ENCODE measurements at regions not wholly inside any gene's neighbourhood (a gene's known extent, or its start where the extent isn't known, plus 50 kb on each side); places are given as distances from the start of the nearest gene placed in this dataset.

GRCh38 chr2:240351088-240351741 lies 84.2 kb upstream of the GPC1 start:
- in situ Hi-C loops (cut with MboI; ENCODE audit: low pct_unique_long_range_greater_than_20kb, low sequenced_read_pairs, unreplicated experiment): no loop called here
- DNase-seq (ENCODE audit: low spot score): no peak
- TF ChIP-seq, protein P1, sequence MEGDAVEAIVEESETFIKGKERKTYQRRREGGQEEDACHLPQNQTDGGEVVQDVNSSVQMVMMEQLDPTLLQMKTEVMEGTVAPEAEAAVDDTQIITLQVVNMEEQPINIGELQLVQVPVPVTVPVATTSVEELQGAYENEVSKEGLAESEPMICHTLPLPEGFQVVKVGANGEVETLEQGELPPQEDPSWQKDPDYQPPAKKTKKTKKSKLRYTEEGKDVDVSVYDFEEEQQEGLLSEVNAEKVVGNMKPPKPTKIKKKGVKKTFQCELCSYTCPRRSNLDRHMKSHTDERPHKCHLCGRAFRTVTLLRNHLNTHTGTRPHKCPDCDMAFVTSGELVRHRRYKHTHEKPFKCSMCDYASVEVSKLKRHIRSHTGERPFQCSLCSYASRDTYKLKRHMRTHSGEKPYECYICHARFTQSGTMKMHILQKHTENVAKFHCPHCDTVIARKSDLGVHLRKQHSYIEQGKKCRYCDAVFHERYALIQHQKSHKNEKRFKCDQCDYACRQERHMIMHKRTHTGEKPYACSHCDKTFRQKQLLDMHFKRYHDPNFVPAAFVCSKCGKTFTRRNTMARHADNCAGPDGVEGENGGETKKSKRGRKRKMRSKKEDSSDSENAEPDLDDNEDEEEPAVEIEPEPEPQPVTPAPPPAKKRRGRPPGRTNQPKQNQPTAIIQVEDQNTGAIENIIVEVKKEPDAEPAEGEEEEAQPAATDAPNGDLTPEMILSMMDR (IDR thresholded peaks at IDR 0.05; ENCODE audit: extremely low read depth, insufficient read depth, missing control alignments): no peak

DNA sequence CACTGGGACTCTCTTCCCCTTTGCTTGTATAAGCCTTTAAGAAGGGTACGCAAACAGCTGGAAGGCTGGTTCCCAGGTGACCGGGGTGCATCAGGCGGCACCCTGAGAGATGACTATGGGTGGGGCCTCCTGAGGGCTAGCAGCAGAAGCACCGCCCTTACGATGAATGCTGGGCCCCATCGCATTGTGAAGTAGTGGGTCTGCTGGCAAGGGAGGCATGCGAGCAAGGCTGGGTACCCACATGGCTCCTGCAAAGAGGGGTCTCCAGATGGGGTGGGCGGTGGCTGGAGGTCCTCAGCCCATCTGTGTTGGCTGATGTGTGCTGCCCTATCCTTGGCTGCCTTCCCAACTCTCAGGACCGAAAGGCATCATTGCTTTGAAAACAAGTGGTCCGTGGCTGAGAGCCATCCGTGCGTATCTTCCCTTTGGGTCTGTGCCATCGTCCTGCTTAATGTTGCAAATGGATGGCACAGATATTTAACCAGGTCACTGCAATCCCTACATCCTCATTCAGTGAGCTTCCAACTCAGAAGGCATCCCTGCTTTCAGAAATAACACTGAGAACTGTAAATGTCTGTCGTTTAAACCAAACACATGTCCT lies 83.5 kb upstream of the GPC1 start:
- DNase-seq (ENCODE audit: low spot score): no peak

GRCh38 chr2:240353086-240353798 lies 82.2 kb upstream of the GPC1 start:
- TF ChIP-seq, protein P1 (IDR thresholded peaks at IDR 0.05; ENCODE audit: extremely low read depth, insufficient read depth, missing control alignments): no peak
- no peak for DNase-seq (ENCODE audit: low spot score)
- in situ Hi-C loops (cut with MboI; ENCODE audit: low pct_unique_long_range_greater_than_20kb, low sequenced_read_pairs, unreplicated experiment): no loop called here

More for the DNA sequence above, 83.5 kb upstream of the GPC1 start:
- TF ChIP-seq, protein P1 (IDR thresholded peaks at IDR 0.05; ENCODE audit: extremely low read depth, insufficient read depth, missing control alignments): no peak
- in situ Hi-C loops (cut with MboI; ENCODE audit: low pct_unique_long_range_greater_than_20kb, low sequenced_read_pairs, unreplicated experiment): no loop called here

GRCh38 chr2:240353944-240354343 lies 81.5 kb upstream of the GPC1 start:
- TF ChIP-seq, protein P1 (IDR thresholded peaks at IDR 0.05; ENCODE audit: extremely low read depth, insufficient read depth, missing control alignments): no peak
- no peak for DNase-seq (ENCODE audit: low spot score)
- in situ Hi-C loops (cut with MboI; ENCODE audit: low pct_unique_long_range_greater_than_20kb, low sequenced_read_pairs, unreplicated experiment): no loop called here

DNA sequence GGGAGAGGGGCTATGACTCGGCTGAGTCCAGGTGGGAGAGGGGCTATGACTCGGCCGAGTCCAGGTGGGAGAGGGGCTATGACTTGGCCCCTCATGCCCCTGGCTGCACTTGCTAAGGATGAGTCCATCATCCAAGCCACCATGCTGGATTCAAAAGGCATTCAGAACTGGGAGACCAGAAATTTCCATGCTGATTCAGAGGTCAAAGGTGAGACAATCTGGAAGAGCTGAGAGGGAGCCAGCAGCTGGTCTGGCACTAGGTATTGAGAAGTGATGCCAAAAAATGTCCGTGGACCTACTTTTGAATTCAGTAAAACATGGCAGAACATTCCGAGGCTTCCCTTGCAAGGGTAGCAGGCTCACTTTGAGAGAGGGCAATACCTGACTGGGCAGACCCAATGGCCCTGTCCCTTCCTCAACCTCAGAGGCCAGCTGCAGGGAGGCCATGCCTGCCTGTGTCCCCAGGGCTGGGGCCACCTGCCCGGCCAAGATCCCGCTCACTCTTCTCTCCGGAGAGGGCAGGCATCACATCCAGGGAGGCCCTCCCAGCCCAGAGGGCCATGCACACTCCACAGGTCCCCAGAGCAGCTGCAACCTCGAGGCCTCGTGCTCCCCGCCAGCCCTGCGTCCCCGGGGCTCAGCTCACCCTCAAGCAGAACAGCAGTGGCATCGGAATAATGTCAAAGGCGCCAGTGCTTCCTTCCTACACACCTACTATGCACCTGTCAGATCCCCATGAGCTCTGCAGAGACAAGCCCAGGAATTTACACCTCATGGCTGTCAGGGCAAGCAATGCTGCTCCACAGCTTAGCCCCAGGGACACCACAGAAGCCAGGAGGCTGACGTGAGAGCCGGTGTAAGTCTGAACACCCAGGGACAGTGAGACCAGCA lies 80.2 kb upstream of the GPC1 start:
- no peak for DNase-seq (ENCODE audit: low spot score)

More for the DNA sequence above, 80.2 kb upstream of the GPC1 start:
- TF ChIP-seq, protein P1 (IDR thresholded peaks at IDR 0.05; ENCODE audit: extremely low read depth, insufficient read depth, missing control alignments): no peak
- in situ Hi-C loops (cut with MboI; ENCODE audit: low pct_unique_long_range_greater_than_20kb, low sequenced_read_pairs, unreplicated experiment): no loop called here
